Gastroesophageal sphincter (tissue), 3 donors: ENCODE measurements at regions not wholly inside any gene's neighbourhood (a gene's known extent, or its start where the extent isn't known, plus 50 kb on each side); places are given as distances from the start of the nearest gene placed in this dataset.

ENCODE experiments used
- CTCF ChIP-seq, 4 experiments: fragments of 200-600 bp in 2 of 4; fragments of 450-650 bp in 2 of 4; sonication (generic) in 1 of 4; IDR thresholded peaks; one replicate each; pipeline ENCODE4 v1.5.1; 2017 to 2019; ENCODE audit warnings: antibody characterized with exemption in 4 of 4, mild to moderate bottlenecking in 2 of 4, moderate library complexity in 2 of 4
- EP300 ChIP-seq: sonication (generic); formaldehyde crosslinking; IDR thresholded peaks from one replicate; pipeline ENCODE4 v1.6.1; 2017; ENCODE audit warnings: antibody characterized with exemption, mild to moderate bottlenecking
- POLR2A ChIP-seq, 2 donors: fragments of 450-650 bp; IDR thresholded peaks; one replicate each; pipeline ENCODE4 v1.6.1; 2017; ENCODE audit warnings: antibody characterized with exemption in 2 of 2, mild to moderate bottlenecking in 2 of 2, moderate library complexity in 1 of 2
- POLR2AphosphoS5 ChIP-seq: sonication (generic); formaldehyde crosslinking; IDR thresholded peaks from one replicate; pipeline ENCODE4 v1.6.1; 2017; ENCODE audit warnings: antibody characterized with exemption

GRCh38 chr2:81238462-81238861, 933.9 kb upstream of the LRRTM1 start:
- no peak for TF ChIP-seq CTCF (IDR thresholded peaks at IDR 0.05)
- no peak for TF ChIP-seq POLR2AphosphoS5
- TF ChIP-seq POLR2A (IDR thresholded peaks at IDR 0.05), result no peak
- no peak for TF ChIP-seq EP300
